Activated T-helper 1 cell treated with anti-CD3 and anti-CD28 coated beads, Interleukin-12 subunit alpha, Interleukin-12 subunit beta, Interleukin-2, Interleukin-4 antibody, amounts not matched to agents 30 ng/mL and 10 ng/mL and 1 ng/mL, durations not matched to agents 14 hours and 24 hours and 36 hours (primary cell): ENCODE measurements at regions not wholly inside any gene's neighbourhood (a gene's known extent, or its start where the extent isn't known, plus 50 kb on each side); places are given as distances from the start of the nearest gene placed in this dataset.
"Not testable (repeated sequence)": the region's sequence is repeated elsewhere in the genome, so short reads cannot be mapped to it uniquely, and the experiment has no call there.

Source experiments
- DNase-seq: peaks from one replicate; pipeline ENCODE4 v3.0.0; 2021; ENCODE audit warnings: low spot score
- H3K27ac Mint-ChIP-seq: one replicate; pipeline ENCODE4 v1.8.0; 2021; ENCODE audit warnings: mild to moderate bottlenecking, mixed read lengths
- H3K27me3 Mint-ChIP-seq: one replicate; pipeline ENCODE4 v1.8.0; 2022; ENCODE audit warnings: mild to moderate bottlenecking, moderate library complexity, mixed read lengths; ENCODE audit not compliant: insufficient read depth
- H3K36me3 Mint-ChIP-seq: one replicate; pipeline ENCODE4 v1.8.0; 2021; ENCODE audit warnings: low read depth, mixed read lengths
- H3K4me1 Mint-ChIP-seq: one replicate; pipeline ENCODE4 v1.8.0; 2021; ENCODE audit warnings: low read depth, mixed read lengths
- H3K4me3 Mint-ChIP-seq: one replicate; pipeline ENCODE4 v1.8.0; 2021; ENCODE audit warnings: mild to moderate bottlenecking, moderate library complexity, mixed read lengths
- H3K9me3 Mint-ChIP-seq: one replicate; pipeline ENCODE4 v1.8.0; 2021; ENCODE audit warnings: mixed read lengths
- intact Hi-C: fragments of 100-400 bp; cut with micrococcal nuclease; formaldehyde crosslinking; loops from one replicate; pipeline ENCODE4 v1.15.1; 2024

GRCh38 chr10:130338636-130339024 lies 202.4 kb downstream of the GLRX3 start:
- no peak overlapping the region for H3K4me3 Mint-ChIP-seq
- DNase-seq: no peak
- intact Hi-C loops: no loop called here
- H3K9me3 Mint-ChIP-seq: no peaks in the 10 kb centered on the region
- H3K36me3 Mint-ChIP-seq: no peaks in the 10 kb centered on the region
- H3K27ac Mint-ChIP-seq: no peak overlapping the region
- no peaks in the 10 kb centered on the region for H3K4me1 Mint-ChIP-seq
- H3K27me3 Mint-ChIP-seq: no peaks in the 10 kb centered on the region

DNA sequence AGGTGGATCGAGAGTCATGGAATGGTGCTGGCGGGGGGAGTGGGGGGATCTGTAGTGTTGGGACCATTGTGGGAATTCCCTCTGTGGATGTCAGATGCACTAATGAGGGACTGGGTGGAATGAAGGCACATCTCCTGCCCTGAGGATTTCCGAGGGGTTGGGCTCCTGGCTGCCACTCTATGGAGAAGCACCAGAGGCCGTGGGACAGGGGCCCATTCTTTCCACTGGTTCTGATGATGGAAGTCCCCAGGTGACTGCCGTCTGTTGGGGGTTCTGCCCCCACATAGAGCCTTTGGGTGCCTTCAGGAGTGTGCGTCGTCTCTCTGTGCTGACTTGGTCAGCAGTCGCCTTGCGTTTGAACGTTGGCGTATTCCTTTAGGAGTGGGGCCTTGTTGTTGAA lies 202.9 kb downstream of the GLRX3 start:
- no peak for DNase-seq
- Mint-ChIP-seq H3K4me1 (no peaks in the 10 kb centered on the region), H3K27ac (no peak overlapping the region), H3K9me3 (no peaks in the 10 kb centered on the region), H3K36me3 (no peaks in the 10 kb centered on the region), H3K27me3 (peaks cover 2% of the 10 kb centered on the region), H3K4me3 (no peak overlapping the region)
- intact Hi-C loops: no loop called here

- intact Hi-C loops: no loop called here
These were observed 203.7 kb downstream of the GLRX3 start for GRCh38 chr10:130339911-130340310.

GRCh38 chr10:130340816-130341215 lies 204.6 kb downstream of the GLRX3 start:
- intact Hi-C loops: no loop called here
- no peaks in the 10 kb centered on the region for H3K4me1 Mint-ChIP-seq
- H3K9me3 Mint-ChIP-seq: no peaks in the 10 kb centered on the region
- no peaks in the 10 kb centered on the region for H3K36me3 Mint-ChIP-seq
- DNase-seq: no peak
- no peak overlapping the region for H3K4me3 Mint-ChIP-seq
- H3K27me3 Mint-ChIP-seq: peaks cover 2% of the 10 kb centered on the region
- no peak overlapping the region for H3K27ac Mint-ChIP-seq

More at GRCh38 chr10:130339911-130340310, 203.7 kb downstream of the GLRX3 start:
- DNase-seq: no peak
- Mint-ChIP-seq H3K36me3 (no peaks in the 10 kb centered on the region), H3K27me3 (peaks cover 2% of the 10 kb centered on the region), H3K9me3 (no peaks in the 10 kb centered on the region), H3K4me1 (no peaks in the 10 kb centered on the region), H3K4me3 (no peak overlapping the region), H3K27ac (no peak overlapping the region)

GRCh38 chr10:130341356-130341755 lies 205.2 kb downstream of the GLRX3 start:
- no peak overlapping the region for H3K4me3 Mint-ChIP-seq
- intact Hi-C loops: no loop called here
- H3K27me3 Mint-ChIP-seq: peaks cover 2% of the 10 kb centered on the region
- H3K36me3 Mint-ChIP-seq: no peaks in the 10 kb centered on the region
- no peaks in the 10 kb centered on the region for H3K4me1 Mint-ChIP-seq
- no peak for DNase-seq
- no peaks in the 10 kb centered on the region for H3K9me3 Mint-ChIP-seq
- no peak overlapping the region for H3K27ac Mint-ChIP-seq

GRCh38 chr10:130345728-130346127 lies 209.5 kb downstream of the GLRX3 start:
- H3K36me3 Mint-ChIP-seq: no peaks in the 10 kb centered on the region
- H3K27me3 Mint-ChIP-seq: peaks cover 2% of the 10 kb centered on the region
- intact Hi-C loops: no loop called here
- no peaks in the 10 kb centered on the region for H3K4me1 Mint-ChIP-seq
- H3K9me3 Mint-ChIP-seq: no peaks in the 10 kb centered on the region
- no peak for DNase-seq
- no peak overlapping the region for H3K27ac Mint-ChIP-seq
- H3K4me3 Mint-ChIP-seq: no peak overlapping the region

GRCh38 chr10:130350996-130351395 lies 214.8 kb downstream of the GLRX3 start:
- Mint-ChIP-seq H3K27me3 (no peaks in the 10 kb centered on the region), H3K27ac (no peak overlapping the region), H3K36me3 (no peaks in the 10 kb centered on the region), H3K9me3 (no peaks in the 10 kb centered on the region), H3K4me3 (no peak overlapping the region), H3K4me1 (no peaks in the 10 kb centered on the region)
- no peak for DNase-seq
- intact Hi-C loops: no loop called here

DNA sequence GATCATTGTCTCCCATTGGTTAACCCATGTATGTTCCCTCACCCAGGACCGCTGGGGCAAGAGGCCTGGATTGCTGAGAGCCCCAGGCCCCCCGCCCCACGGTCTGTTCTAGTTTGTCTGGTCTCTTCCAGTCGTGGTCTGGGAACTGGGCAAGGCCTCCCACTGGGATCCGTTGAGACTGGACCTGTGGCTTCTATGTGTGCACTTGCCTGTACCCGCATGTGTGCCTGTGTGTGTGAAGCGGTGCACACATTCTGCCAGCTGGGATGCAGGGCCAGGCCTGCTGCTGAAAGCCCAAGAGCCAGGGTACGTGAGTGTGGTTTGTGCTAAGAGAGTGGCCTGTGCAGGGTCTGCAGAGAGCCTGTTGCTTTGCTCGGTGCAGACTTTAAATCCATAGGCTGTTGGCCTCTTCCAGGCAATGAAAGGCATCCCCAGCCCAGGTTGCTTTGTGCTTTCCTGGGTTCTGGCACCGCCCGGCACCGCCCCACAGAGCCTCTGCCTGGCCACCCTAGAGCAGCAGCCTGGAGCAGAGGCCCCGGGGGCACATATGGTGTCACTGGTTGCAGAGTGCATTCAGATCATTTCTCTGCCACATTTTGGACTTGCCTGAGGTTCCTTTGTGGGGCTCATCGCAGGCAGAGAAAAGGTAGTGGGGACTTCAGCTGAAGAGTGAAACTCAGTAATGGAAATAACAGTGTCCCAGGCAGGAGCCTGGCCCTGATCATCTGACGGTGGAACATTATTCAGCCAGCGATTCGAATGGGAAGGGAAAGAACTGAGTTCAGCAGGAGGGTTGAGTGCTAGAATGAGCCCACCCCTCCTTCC lies 215.5 kb downstream of the GLRX3 start:
- no peak overlapping the region for H3K4me3 Mint-ChIP-seq
- no peak for DNase-seq
- no peaks in the 10 kb centered on the region for H3K9me3 Mint-ChIP-seq
- no peak overlapping the region for H3K27ac Mint-ChIP-seq
- no peaks in the 10 kb centered on the region for H3K36me3 Mint-ChIP-seq
- no peaks in the 10 kb centered on the region for H3K4me1 Mint-ChIP-seq
- intact Hi-C loops: no loop called here
- H3K27me3 Mint-ChIP-seq: no peaks in the 10 kb centered on the region

DNA sequence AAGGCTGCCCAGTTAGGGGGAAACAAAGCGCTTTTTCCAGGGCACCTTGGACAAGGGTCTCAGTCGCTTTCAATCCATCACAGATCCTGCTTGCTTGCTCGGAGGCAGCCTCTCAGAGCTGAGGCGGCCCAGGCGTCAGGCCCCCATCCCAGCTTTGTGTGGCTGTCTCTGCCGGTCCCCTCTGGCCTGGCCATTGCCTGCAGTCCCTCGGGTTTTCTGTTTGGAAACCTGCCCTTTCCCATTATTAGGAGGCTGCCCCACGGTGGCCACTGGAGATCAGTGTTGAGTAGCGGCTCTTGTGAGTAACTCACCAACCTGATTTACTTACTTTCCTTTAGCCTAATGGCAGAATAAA lies 216.1 kb downstream of the GLRX3 start:
- Mint-ChIP-seq H3K9me3 (no peaks in the 10 kb centered on the region), H3K27me3 (no peaks in the 10 kb centered on the region), H3K4me1 (no peaks in the 10 kb centered on the region), H3K36me3 (no peaks in the 10 kb centered on the region), H3K4me3 (no peak overlapping the region), H3K27ac (no peak overlapping the region)
- DNase-seq: no peak
- intact Hi-C loops: no loop called here

GRCh38 chr10:130353928-130354572 lies 217.9 kb downstream of the GLRX3 start:
- H3K36me3 Mint-ChIP-seq: no peaks in the 10 kb centered on the region
- H3K4me3 Mint-ChIP-seq: no peak overlapping the region
- intact Hi-C loops: no loop called here
- no peaks in the 10 kb centered on the region for H3K27me3 Mint-ChIP-seq
- no peak for DNase-seq
- H3K9me3 Mint-ChIP-seq: no peaks in the 10 kb centered on the region
- no peaks in the 10 kb centered on the region for H3K4me1 Mint-ChIP-seq
- no peak overlapping the region for H3K27ac Mint-ChIP-seq

DNA sequence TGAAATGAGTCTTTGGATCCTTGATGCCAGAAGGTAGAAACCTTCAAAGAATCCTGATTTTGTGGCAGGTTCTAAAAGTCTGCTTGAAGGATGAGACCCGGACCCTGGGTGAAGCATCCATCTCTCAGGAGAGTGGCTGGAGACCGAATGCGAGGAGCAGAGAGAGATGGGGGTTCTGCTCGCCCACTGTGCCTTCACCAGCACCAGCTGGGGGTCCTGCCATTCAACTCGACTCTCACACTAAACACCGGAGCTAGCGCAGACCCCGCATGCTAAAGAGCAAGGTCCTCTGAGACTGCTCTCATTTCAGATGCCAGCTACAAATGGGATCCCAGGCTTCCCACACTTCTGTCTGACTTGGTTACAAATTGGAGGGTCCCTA lies 218.4 kb downstream of the GLRX3 start:
- no peaks in the 10 kb centered on the region for H3K9me3 Mint-ChIP-seq
- intact Hi-C loops: no loop called here

DNA sequence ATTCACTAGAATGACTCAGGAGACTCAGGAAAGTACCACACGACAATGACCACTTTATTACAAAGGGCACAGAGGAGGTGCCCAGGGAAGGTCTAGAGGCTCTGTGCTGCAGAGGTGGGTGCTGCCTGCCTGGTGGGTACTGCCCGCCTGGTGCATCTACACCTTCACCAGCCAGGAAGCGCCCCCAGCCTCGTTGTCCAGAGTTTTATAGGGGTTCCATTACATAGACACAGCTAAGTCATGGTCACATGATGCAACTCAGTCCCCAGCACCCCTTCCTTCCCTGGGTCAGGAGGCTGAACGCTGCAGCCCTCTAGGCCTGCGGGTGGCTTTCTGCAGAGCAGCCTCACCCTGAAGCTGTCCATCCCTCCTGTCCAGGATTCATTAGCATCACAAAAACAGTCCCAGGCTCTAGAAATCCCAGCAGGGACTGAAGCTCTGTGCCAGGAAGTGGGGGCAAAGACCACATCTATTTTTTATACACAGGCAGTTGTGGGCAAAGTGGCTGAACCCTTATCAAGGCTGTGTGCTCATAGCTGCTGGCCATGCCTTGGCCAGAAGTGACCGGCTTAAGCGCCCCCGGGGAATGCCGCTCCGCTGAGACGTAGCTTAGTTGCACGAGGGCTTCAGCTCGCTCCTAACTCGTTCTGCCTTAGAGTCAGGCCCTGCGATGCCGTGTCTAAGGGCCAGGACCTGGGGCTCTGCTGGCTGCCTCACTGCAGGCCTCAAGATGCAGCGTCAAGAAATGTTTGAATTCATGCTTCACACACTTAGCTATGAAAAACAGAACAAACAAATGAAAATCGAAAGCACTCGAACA lies 219.0 kb downstream of the GLRX3 start:
- no peak overlapping the region for H3K4me3 Mint-ChIP-seq
- no peaks in the 10 kb centered on the region for H3K36me3 Mint-ChIP-seq
- no peak for DNase-seq
- H3K4me1 Mint-ChIP-seq: no peaks in the 10 kb centered on the region
- intact Hi-C loops: no loop called here
- H3K27me3 Mint-ChIP-seq: no peaks in the 10 kb centered on the region
- H3K9me3 Mint-ChIP-seq: no peaks in the 10 kb centered on the region
- no peak overlapping the region for H3K27ac Mint-ChIP-seq

More for the DNA sequence above, 218.4 kb downstream of the GLRX3 start:
- DNase-seq: no peak
- H3K27ac Mint-ChIP-seq: no peak overlapping the region
- no peak overlapping the region for H3K4me3 Mint-ChIP-seq
- no peaks in the 10 kb centered on the region for H3K36me3 Mint-ChIP-seq
- H3K27me3 Mint-ChIP-seq: no peaks in the 10 kb centered on the region
- H3K4me1 Mint-ChIP-seq: no peaks in the 10 kb centered on the region

GRCh38 chr10:130356429-130356828 lies 220.2 kb downstream of the GLRX3 start:
- H3K9me3 Mint-ChIP-seq, intact Hi-C loops, H3K4me3 Mint-ChIP-seq, H3K27me3 Mint-ChIP-seq, H3K27ac Mint-ChIP-seq, DNase-seq, H3K36me3 Mint-ChIP-seq, H3K4me1 Mint-ChIP-seq: not testable (repeated sequence)
